Hepatocyte (in vitro differentiated cells): ENCODE measurements at regions not wholly inside any gene's neighbourhood (a gene's known extent, or its start where the extent isn't known, plus 50 kb on each side); places are given as distances from the start of the nearest gene placed in this dataset.

Experiments used
- DNase-seq: peaks from one replicate; pipeline ENCODE4 v3.0.0-alpha.2; 2016; ENCODE audit warnings: low spot score
- H2AFZ ChIP-seq: fragments of 200-600 bp; sonication (generic); 2 replicates; pipeline ENCODE4 v1.6.0; 2016; ENCODE audit warnings: antibody characterized with exemption, mild to moderate bottlenecking
- H3K27ac ChIP-seq: fragments of 200-600 bp; sonication (generic); 2 replicates; pipeline ENCODE4 v1.5.1; 2016; ENCODE audit warnings: mild to moderate bottlenecking
- H3K27me3 ChIP-seq: fragments of 200-600 bp; sonication (generic); 2 replicates; pipeline ENCODE4 v1.6.1; 2016
- H3K36me3 ChIP-seq: fragments of 200-600 bp; sonication (generic); replicated peaks from 2 replicates; pipeline ENCODE4 v1.5.1; 2016; ENCODE audit warnings: low read depth; ENCODE audit not compliant: insufficient read depth
- H3K4me1 ChIP-seq: fragments of 200-600 bp; sonication (generic); 2 replicates; pipeline ENCODE4 v1.5.1; 2016; ENCODE audit warnings: mild to moderate bottlenecking, moderate library complexity; ENCODE audit not compliant: insufficient read depth
- H3K4me2 ChIP-seq: fragments of 200-600 bp; sonication (generic); 2 replicates; pipeline ENCODE4 v1.6.0; 2016
- H3K4me3 ChIP-seq: fragments of 200-600 bp; sonication (generic); 2 replicates; pipeline ENCODE4 v1.5.1; 2016; ENCODE audit warnings: mild to moderate bottlenecking
- H3K79me2 ChIP-seq: fragments of 200-600 bp; sonication (generic); 2 replicates; pipeline ENCODE4 v1.6.0; 2017; ENCODE audit warnings: mild to moderate bottlenecking
- H3K9me2 ChIP-seq: fragments of 200-600 bp; sonication (generic); replicated peaks from 2 replicates; pipeline ENCODE4 v1.6.0; 2017; ENCODE audit warnings: mild to moderate bottlenecking; ENCODE audit not compliant: insufficient read depth
- H3K9me3 ChIP-seq: fragments of 200-600 bp; sonication (generic); 2 replicates; pipeline ENCODE4 v1.5.1; 2016; ENCODE audit warnings: low read depth, mild to moderate bottlenecking
- H4K20me1 ChIP-seq: fragments of 200-600 bp; sonication (generic); 2 replicates; pipeline ENCODE4 v1.6.0; 2016; ENCODE audit warnings: mild to moderate bottlenecking; ENCODE audit not compliant: insufficient read depth, poor library complexity, severe bottlenecking
- EZH2 ChIP-seq: fragments of 200-600 bp; sonication (generic); IDR thresholded peaks from 2 replicates; pipeline ENCODE4 v1.6.1; 2016; ENCODE audit warnings: antibody characterized with exemption, mild to moderate bottlenecking, borderline replicate concordance
- EZH2phosphoT487 ChIP-seq: fragments of 200-600 bp; sonication (generic); IDR thresholded peaks from one replicate; pipeline ENCODE4 v1.6.1; 2018; ENCODE audit warnings: antibody characterized with exemption, mild to moderate bottlenecking, low read depth, moderate library complexity; ENCODE audit not compliant: unreplicated experiment, severe bottlenecking
- WGBS: methylation state at CpG from one replicate; pipeline ENCODE4 v1.1.6; 2016; ENCODE audit warnings: low lambda C conversion rate; ENCODE audit errors: missing lambda C conversion rate; 5-methylcytosine and 5-hydroxymethylcytosine counted together
- TF ChIP-seq, protein P1 (sequence below): fragments of 200-600 bp; sonication (generic); IDR thresholded peaks from 2 replicates; pipeline ENCODE4 v1.5.1; 2016; ENCODE audit warnings: antibody characterized with exemption, mild to moderate bottlenecking; ENCODE audit not compliant: poor library complexity

DNA sequence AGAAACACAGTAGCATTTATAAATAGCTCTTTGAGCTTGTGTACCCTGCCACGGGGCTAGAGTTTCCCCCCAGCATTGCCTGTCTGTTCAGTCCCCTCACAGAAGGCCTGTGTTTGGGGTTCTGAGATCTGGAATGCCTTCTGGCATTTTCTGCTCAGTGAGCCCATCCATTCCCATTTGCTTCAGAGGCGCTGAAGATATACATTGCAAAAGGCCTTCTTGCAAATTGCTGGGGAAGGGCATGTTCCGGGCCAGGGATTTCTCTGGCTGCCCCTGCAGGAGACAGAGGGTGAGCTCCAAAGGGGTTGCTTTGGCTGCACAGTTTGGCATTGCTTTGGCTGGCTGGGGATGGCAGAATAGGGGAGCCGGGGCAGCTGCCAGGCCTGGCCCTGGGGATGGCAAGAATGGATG is 308.4 kb downstream of the MSX2 start:
- Histone ChIP-seq H3K9me3 (no peaks in the 10 kb centered on the region), H3K27ac (no peak overlapping the region)
- 76% methylated on average over 4 of the region's 4 CpGs for WGBS

DNA sequence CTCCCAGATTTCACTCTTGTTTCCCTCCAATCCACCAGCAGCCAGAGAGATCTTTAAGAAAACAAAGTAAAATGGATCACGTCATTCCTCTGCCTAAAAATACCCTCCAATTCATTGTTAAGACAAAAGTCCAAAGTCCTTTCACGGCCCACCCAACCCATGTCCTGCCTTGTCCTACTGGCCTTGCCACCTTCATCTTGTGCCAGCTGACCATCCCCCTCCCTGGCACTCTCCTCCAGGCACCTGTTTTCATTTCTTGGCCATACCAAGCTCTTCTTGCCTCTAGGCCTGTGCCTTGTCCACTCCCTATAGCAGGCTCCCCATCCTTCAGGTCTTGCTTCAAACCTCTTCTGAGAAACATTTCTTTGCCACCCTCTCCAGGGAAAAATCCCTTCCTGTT is 307.6 kb downstream of the MSX2 start:
- H3K4me1 ChIP-seq: no peaks in the 10 kb centered on the region
- no peaks in the 10 kb centered on the region for H3K9me3 ChIP-seq
- H3K27me3 ChIP-seq: no peaks in the 10 kb centered on the region
- H3K4me2 ChIP-seq: no peak overlapping the region
- no peak for DNase-seq
- H3K27ac ChIP-seq: no peak overlapping the region
- WGBS: 91% methylated on average over 2 of the region's 2 CpGs
- H3K4me3 ChIP-seq: no peak overlapping the region
- no peaks in the 10 kb centered on the region for H3K36me3 ChIP-seq
- TF ChIP-seq, protein P1, sequence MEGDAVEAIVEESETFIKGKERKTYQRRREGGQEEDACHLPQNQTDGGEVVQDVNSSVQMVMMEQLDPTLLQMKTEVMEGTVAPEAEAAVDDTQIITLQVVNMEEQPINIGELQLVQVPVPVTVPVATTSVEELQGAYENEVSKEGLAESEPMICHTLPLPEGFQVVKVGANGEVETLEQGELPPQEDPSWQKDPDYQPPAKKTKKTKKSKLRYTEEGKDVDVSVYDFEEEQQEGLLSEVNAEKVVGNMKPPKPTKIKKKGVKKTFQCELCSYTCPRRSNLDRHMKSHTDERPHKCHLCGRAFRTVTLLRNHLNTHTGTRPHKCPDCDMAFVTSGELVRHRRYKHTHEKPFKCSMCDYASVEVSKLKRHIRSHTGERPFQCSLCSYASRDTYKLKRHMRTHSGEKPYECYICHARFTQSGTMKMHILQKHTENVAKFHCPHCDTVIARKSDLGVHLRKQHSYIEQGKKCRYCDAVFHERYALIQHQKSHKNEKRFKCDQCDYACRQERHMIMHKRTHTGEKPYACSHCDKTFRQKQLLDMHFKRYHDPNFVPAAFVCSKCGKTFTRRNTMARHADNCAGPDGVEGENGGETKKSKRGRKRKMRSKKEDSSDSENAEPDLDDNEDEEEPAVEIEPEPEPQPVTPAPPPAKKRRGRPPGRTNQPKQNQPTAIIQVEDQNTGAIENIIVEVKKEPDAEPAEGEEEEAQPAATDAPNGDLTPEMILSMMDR: no peak
- TF ChIP-seq EZH2phosphoT487: no peak
- no peak for TF ChIP-seq EZH2
- no peaks in the 10 kb centered on the region for H3K9me2 ChIP-seq
- no peaks in the 10 kb centered on the region for H3K79me2 ChIP-seq
- no peak overlapping the region for H2AFZ ChIP-seq
- no peaks in the 10 kb centered on the region for H4K20me1 ChIP-seq

More for the DNA sequence above, 308.4 kb downstream of the MSX2 start:
- Histone ChIP-seq H3K4me1 (no peaks in the 10 kb centered on the region), H3K79me2 (no peaks in the 10 kb centered on the region), H3K27me3 (no peaks in the 10 kb centered on the region), H3K4me3 (no peak overlapping the region), H3K9me2 (no peaks in the 10 kb centered on the region), H3K36me3 (no peaks in the 10 kb centered on the region), H3K4me2 (no peak overlapping the region), H2AFZ (no peak overlapping the region), H4K20me1 (no peaks in the 10 kb centered on the region)
- no peak for DNase-seq
- TF ChIP-seq, protein P1: no peak
- TF ChIP-seq EZH2phosphoT487: no peak
- no peak for TF ChIP-seq EZH2

DNA sequence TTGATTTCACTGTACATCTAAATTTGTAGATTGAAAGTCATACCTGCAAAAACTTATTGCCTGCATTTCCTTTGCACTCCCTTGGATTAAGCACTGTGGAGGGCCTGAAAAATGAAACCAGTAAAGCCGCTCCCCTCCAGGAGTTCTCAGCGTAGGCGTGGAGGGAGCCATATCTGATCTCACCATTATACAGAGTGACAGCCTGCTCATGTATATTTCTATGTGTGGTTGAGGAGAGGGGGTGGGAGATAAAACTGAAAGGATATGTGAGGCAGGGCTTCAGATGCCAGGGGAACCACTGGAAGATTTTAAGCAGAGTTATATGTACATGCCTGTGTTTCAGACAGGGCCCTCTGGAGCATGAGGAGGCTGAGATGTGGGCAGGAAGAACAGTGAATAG is 303.0 kb downstream of the MSX2 start:
- Histone ChIP-seq H3K4me2 (no peak overlapping the region), H3K9me3 (no peaks in the 10 kb centered on the region), H3K4me1 (no peaks in the 10 kb centered on the region), H3K27ac (no peak overlapping the region), H3K36me3 (no peaks in the 10 kb centered on the region), H2AFZ (no peak overlapping the region), H3K27me3 (no peaks in the 10 kb centered on the region), H3K9me2 (no peaks in the 10 kb centered on the region), H3K4me3 (no peak overlapping the region), H4K20me1 (no peaks in the 10 kb centered on the region), H3K79me2 (no peaks in the 10 kb centered on the region)
- DNase-seq: no peak
- WGBS: 78% methylated on average over 3 of the region's 3 CpGs
- no peak for TF ChIP-seq EZH2
- TF ChIP-seq EZH2phosphoT487: no peak
- TF ChIP-seq, protein P1: no peak

DNA sequence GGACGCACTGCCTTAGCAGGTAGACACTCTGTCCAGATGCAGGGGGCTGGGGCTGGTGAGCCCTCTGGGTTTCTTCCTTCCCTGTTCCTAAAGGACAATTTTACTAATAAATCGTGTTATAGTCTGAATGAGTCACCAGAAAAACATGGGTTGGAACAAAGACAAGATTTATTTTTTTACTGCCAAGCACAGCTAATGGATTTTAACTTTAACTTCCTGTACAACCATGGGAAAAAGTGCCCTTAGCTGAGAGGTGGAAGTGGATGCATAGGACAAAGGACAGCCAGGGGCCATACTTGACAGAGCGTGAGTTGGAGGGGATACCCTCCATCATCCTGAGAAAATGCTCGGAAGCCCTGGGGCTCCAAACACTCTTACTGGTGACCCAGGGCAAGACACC is 300.7 kb downstream of the MSX2 start:
- no peaks in the 10 kb centered on the region for H4K20me1 ChIP-seq
- peaks cover 4% of the 10 kb centered on the region for H3K4me1 ChIP-seq
- 74% methylated on average over 4 of the region's 4 CpGs for WGBS

More for the DNA sequence above, 300.7 kb downstream of the MSX2 start:
- no peaks in the 10 kb centered on the region for H3K27me3 ChIP-seq
- H2AFZ ChIP-seq: no peak overlapping the region
- H3K4me3 ChIP-seq: no peak overlapping the region
- TF ChIP-seq EZH2phosphoT487 (no peak), EZH2 (no peak)
- TF ChIP-seq, protein P1: no peak
- H3K36me3 ChIP-seq: no peaks in the 10 kb centered on the region
- DNase-seq: no peak
- no peak overlapping the region for H3K27ac ChIP-seq
- H3K9me3 ChIP-seq: no peaks in the 10 kb centered on the region
- no peaks in the 10 kb centered on the region for H3K79me2 ChIP-seq
- H3K9me2 ChIP-seq: no peaks in the 10 kb centered on the region
- no peak overlapping the region for H3K4me2 ChIP-seq
